OCI-LY1 (cell line): ENCODE measurements at regions not wholly inside any gene's neighbourhood (a gene's known extent, or its start where the extent isn't known, plus 50 kb on each side); places are given as distances from the start of the nearest gene placed in this dataset.

ENCODE experiments used
- H2AFZ ChIP-seq: fragments of 200-600 bp; sonication (generic), shearing (Covaris generic); 2 replicates; pipeline ENCODE4 v1.6.0; 2014; ENCODE audit warnings: antibody characterized with exemption, mild to moderate bottlenecking, low read length
- H3F3A ChIP-seq: fragments of 200-600 bp; sonication (generic), shearing (Covaris generic); 2 replicates; pipeline ENCODE4 v1.6.0; 2014; ENCODE audit warnings: mild to moderate bottlenecking, antibody characterized with exemption, low read length, moderate library complexity; ENCODE audit not compliant: insufficient read depth
- H3K27ac ChIP-seq: fragments of 200-600 bp; sonication (generic); 2 replicates; pipeline ENCODE4 v1.5.1; 2014; ENCODE audit warnings: low read length, mixed run types, mild to moderate bottlenecking, low read depth; ENCODE audit not compliant: poor library complexity, severe bottlenecking
- H3K27me3 ChIP-seq: fragments of 200-600 bp; sonication (generic); 2 replicates; pipeline ENCODE4 v1.6.0; 2014; ENCODE audit warnings: antibody characterized with exemption, mild to moderate bottlenecking, low read length, moderate library complexity; ENCODE audit not compliant: insufficient read depth
- H3K36me3 ChIP-seq: fragments of 200-600 bp; sonication (generic); 2 replicates; pipeline ENCODE4 v1.6.1; 2014; ENCODE audit warnings: mild to moderate bottlenecking, antibody characterized with exemption, low read length, moderate library complexity, mixed read lengths; ENCODE audit not compliant: insufficient read depth
- H3K4me1 ChIP-seq: fragments of 200-600 bp; sonication (generic); 2 replicates; pipeline ENCODE4 v1.5.1; 2014; ENCODE audit warnings: mild to moderate bottlenecking, low read length, moderate library complexity; ENCODE audit not compliant: insufficient read depth, severe bottlenecking
- H3K4me2 ChIP-seq: fragments of 200-600 bp; sonication (generic), shearing (Covaris generic); 2 replicates; pipeline ENCODE4 v1.6.1; 2014; ENCODE audit warnings: low read length
- H3K4me3 ChIP-seq: fragments of 200-600 bp; sonication (generic); 2 replicates; pipeline ENCODE4 v1.5.1; 2014; ENCODE audit warnings: low read length, low read depth, mild to moderate bottlenecking, mixed read lengths; ENCODE audit not compliant: poor library complexity, severe bottlenecking
- H3K79me2 ChIP-seq: fragments of 200-600 bp; shearing (Covaris generic); 2 replicates; pipeline ENCODE4 v1.6.1; 2016; ENCODE audit warnings: mixed run types, low read length, mixed read lengths; ENCODE audit not compliant: insufficient read depth
- H3K9ac ChIP-seq: fragments of 200-600 bp; sonication (generic), shearing (Covaris generic); 2 replicates; pipeline ENCODE4 v1.6.1; 2014; ENCODE audit warnings: mild to moderate bottlenecking, low read length, mixed read lengths
- H3K9me2 ChIP-seq: fragments of 200-600 bp; sonication (generic), shearing (Covaris generic); 2 replicates; pipeline ENCODE4 v1.6.1; 2014; ENCODE audit warnings: low read depth, mild to moderate bottlenecking, low read length, mixed read lengths
- H3K9me3 ChIP-seq: fragments of 200-600 bp; shearing (Covaris generic); 2 replicates; pipeline ENCODE4 v1.6.1; 2014; ENCODE audit warnings: low read length, mixed read lengths
- H4K20me1 ChIP-seq: fragments of 200-600 bp; sonication (generic), shearing (Covaris generic); 2 replicates; pipeline ENCODE4 v1.6.0; 2016; ENCODE audit warnings: mild to moderate bottlenecking, low read length; ENCODE audit not compliant: insufficient read depth
- EZH2 ChIP-seq: fragments of 200-600 bp; sonication (generic), shearing (Covaris generic); IDR thresholded peaks from 2 replicates; pipeline ENCODE4 v1.8.0; 2017; ENCODE audit warnings: borderline replicate concordance, mixed run types, mild to moderate bottlenecking, antibody characterized with exemption, low read length, moderate library complexity, mixed read lengths
- TF ChIP-seq, protein P1 (sequence below): fragments of 200-600 bp; sonication (generic), shearing (Covaris generic); IDR thresholded peaks from 2 replicates; pipeline ENCODE4 v1.5.1; 2017; ENCODE audit warnings: mild to moderate bottlenecking, antibody characterized with exemption, low read length, moderate library complexity, mixed read lengths

- Histone ChIP-seq H3K27ac (no peak overlapping the region), H3K4me1 (no peaks in the 10 kb centered on the region), H3K27me3 (no peaks in the 10 kb centered on the region), H3K79me2 (no peaks in the 10 kb centered on the region), H2AFZ (no peak overlapping the region), H3F3A (no peaks in the 10 kb centered on the region), H3K9me3 (no peaks in the 10 kb centered on the region; the same call in 1 of the 2 replicates), H3K36me3 (no peaks in the 10 kb centered on the region), H3K9me2 (no peaks in the 10 kb centered on the region), H3K9ac (no peak overlapping the region), H4K20me1 (no peaks in the 10 kb centered on the region), H3K4me3 (no peak overlapping the region), H3K4me2 (no peak overlapping the region)
- TF ChIP-seq, protein P1, sequence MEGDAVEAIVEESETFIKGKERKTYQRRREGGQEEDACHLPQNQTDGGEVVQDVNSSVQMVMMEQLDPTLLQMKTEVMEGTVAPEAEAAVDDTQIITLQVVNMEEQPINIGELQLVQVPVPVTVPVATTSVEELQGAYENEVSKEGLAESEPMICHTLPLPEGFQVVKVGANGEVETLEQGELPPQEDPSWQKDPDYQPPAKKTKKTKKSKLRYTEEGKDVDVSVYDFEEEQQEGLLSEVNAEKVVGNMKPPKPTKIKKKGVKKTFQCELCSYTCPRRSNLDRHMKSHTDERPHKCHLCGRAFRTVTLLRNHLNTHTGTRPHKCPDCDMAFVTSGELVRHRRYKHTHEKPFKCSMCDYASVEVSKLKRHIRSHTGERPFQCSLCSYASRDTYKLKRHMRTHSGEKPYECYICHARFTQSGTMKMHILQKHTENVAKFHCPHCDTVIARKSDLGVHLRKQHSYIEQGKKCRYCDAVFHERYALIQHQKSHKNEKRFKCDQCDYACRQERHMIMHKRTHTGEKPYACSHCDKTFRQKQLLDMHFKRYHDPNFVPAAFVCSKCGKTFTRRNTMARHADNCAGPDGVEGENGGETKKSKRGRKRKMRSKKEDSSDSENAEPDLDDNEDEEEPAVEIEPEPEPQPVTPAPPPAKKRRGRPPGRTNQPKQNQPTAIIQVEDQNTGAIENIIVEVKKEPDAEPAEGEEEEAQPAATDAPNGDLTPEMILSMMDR = no peak
- no peak for TF ChIP-seq EZH2
These were observed 174.4 kb downstream of the SLC39A8 start for GRCh38 chr4:102170910-102171309.

- Histone ChIP-seq H2AFZ (no peak overlapping the region), H3F3A (no peaks in the 10 kb centered on the region), H3K4me3 (no peak overlapping the region), H3K79me2 (no peaks in the 10 kb centered on the region), H3K4me1 (no peaks in the 10 kb centered on the region), H3K9ac (no peak overlapping the region), H3K4me2 (no peak overlapping the region), H4K20me1 (no peaks in the 10 kb centered on the region), H3K9me3 (no peaks in the 10 kb centered on the region; the same call in 1 of the 2 replicates), H3K9me2 (no peaks in the 10 kb centered on the region), H3K36me3 (no peaks in the 10 kb centered on the region), H3K27me3 (no peaks in the 10 kb centered on the region), H3K27ac (no peak overlapping the region)
- no peak for TF ChIP-seq EZH2
- TF ChIP-seq, protein P1 = no peak
These were observed 175.9 kb downstream of the SLC39A8 start for GRCh38 chr4:102169345-102169744.

DNA sequence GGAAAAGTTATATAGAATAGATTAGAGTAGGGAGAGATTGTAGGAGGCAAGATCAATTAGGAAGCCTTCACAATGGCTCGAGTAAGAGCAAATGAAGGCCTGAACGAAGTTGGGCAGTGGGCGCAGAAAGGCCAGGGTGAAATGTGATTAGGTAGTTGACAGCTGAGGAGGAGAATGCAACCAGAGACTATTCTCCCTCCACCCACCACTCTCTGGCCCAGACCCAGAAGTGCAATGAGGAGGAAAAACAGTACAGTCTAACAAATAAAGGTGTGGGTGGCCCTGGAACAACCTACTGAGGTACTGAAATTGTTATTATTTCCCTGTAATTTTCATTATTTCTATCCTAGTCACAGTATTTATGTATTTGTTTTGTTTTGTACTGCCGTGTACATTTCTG lies 176.7 kb downstream of the SLC39A8 start:
- Histone ChIP-seq H3K4me3 (no peak overlapping the region), H3K9ac (no peak overlapping the region), H3K79me2 (no peaks in the 10 kb centered on the region), H3K4me2 (no peak overlapping the region), H3K9me3 (no peaks in the 10 kb centered on the region; the same call in 1 of the 2 replicates), H3F3A (no peaks in the 10 kb centered on the region), H3K36me3 (no peaks in the 10 kb centered on the region), H2AFZ (no peak overlapping the region), H3K9me2 (no peaks in the 10 kb centered on the region), H4K20me1 (no peaks in the 10 kb centered on the region), H3K27me3 (no peaks in the 10 kb centered on the region), H3K4me1 (no peaks in the 10 kb centered on the region), H3K27ac (no peak overlapping the region)
- TF ChIP-seq, protein P1 = no peak
- TF ChIP-seq EZH2 = no peak
